KMS-11 (cell line): ENCODE measurements at regions not wholly inside any gene's neighbourhood (a gene's known extent, or its start where the extent isn't known, plus 50 kb on each side); places are given as distances from the start of the nearest gene placed in this dataset.

Experiments
- H2AFZ ChIP-seq: fragments of 200-600 bp; sonication (generic); 2 replicates; pipeline ENCODE4 v1.6.1; 2016; ENCODE audit warnings: antibody characterized with exemption, mixed run types, low read depth
- H3K27ac ChIP-seq: fragments of 200-600 bp; sonication (generic); 2 replicates; pipeline ENCODE4 v1.6.1; 2016; ENCODE audit warnings: mild to moderate bottlenecking, mixed run types
- H3K27me3 ChIP-seq: fragments of 200-600 bp; sonication (generic); 2 replicates; pipeline ENCODE4 v1.6.1; 2017; ENCODE audit warnings: mild to moderate bottlenecking, low read depth, mixed run types, moderate library complexity; ENCODE audit not compliant: insufficient read depth
- H3K36me3 ChIP-seq: fragments of 200-600 bp; sonication (generic); 2 replicates; pipeline ENCODE4 v1.6.1; 2017; ENCODE audit warnings: mild to moderate bottlenecking, mixed run types; ENCODE audit not compliant: insufficient read depth
- H3K4me1 ChIP-seq: fragments of 200-600 bp; sonication (generic); 2 replicates; pipeline ENCODE4 v1.6.1; 2016; ENCODE audit warnings: mild to moderate bottlenecking, low read depth, mixed run types; ENCODE audit not compliant: poor library complexity, severe bottlenecking
- H3K4me2 ChIP-seq: fragments of 200-600 bp; sonication (generic); 2 replicates; pipeline ENCODE4 v1.7.0; 2016; ENCODE audit warnings: mild to moderate bottlenecking, mixed run types
- H3K4me3 ChIP-seq: fragments of 200-600 bp; sonication (generic); IDR thresholded peaks from 2 replicates; pipeline ENCODE4 v1.6.1; 2017; ENCODE audit warnings: low read depth, low read length, mixed read lengths; ENCODE audit not compliant: insufficient read depth
- H3K79me2 ChIP-seq: fragments of 200-600 bp; sonication (generic); 2 replicates; pipeline ENCODE4 v1.6.1; 2016; ENCODE audit warnings: low read depth, mixed run types; ENCODE audit not compliant: insufficient read depth
- H3K9ac ChIP-seq: fragments of 200-600 bp; sonication (generic); 2 replicates; pipeline ENCODE4 v1.6.1; 2016; ENCODE audit warnings: mild to moderate bottlenecking, mixed run types
- H4K20me1 ChIP-seq: fragments of 200-600 bp; sonication (generic); 2 replicates; pipeline ENCODE4 v1.6.1; 2016; ENCODE audit warnings: mild to moderate bottlenecking, mixed run types; ENCODE audit not compliant: insufficient read depth
- CTCF ChIP-seq: fragments of 200-600 bp; sonication (generic); conservative IDR thresholded peaks from 2 replicates; pipeline ENCODE4 v1.6.1; 2017; ENCODE audit warnings: low read depth, mild to moderate bottlenecking, antibody characterized with exemption, low read length, moderate library complexity, mixed read lengths

- no peaks in the 10 kb centered on the region for H3K79me2 ChIP-seq
- peak overlapping the region; percentile 72 for H3K4me2 ChIP-seq
- no peak overlapping the region; the same call in 1 of the 2 replicates for H2AFZ ChIP-seq
- no peak overlapping the region for H3K4me3 ChIP-seq
- no peak for TF ChIP-seq CTCF
- peaks cover 29% of the 10 kb centered on the region for H3K4me1 ChIP-seq
- no peaks in the 10 kb centered on the region for H4K20me1 ChIP-seq
- H3K27ac ChIP-seq = peak overlapping the region; percentile 56
- no peak overlapping the region for H3K9ac ChIP-seq
- H3K36me3 ChIP-seq = no peaks in the 10 kb centered on the region
- no peaks in the 10 kb centered on the region for H3K27me3 ChIP-seq
Measured at GRCh38 chr5:23675456-23675855, 168.0 kb downstream of the PRDM9 start.

GRCh38 chr5:23677996-23678395 is 170.6 kb downstream of the PRDM9 start:
- Histone ChIP-seq H3K4me1 (peaks cover 29% of the 10 kb centered on the region), H3K27ac (no peak overlapping the region), H3K79me2 (no peaks in the 10 kb centered on the region), H3K9ac (no peak overlapping the region), H3K4me2 (no peak overlapping the region), H3K4me3 (no peak overlapping the region), H3K36me3 (no peaks in the 10 kb centered on the region), H3K27me3 (no peaks in the 10 kb centered on the region), H2AFZ (no peak overlapping the region), H4K20me1 (no peaks in the 10 kb centered on the region)
- TF ChIP-seq CTCF = no peak

- Histone ChIP-seq H4K20me1 (no peaks in the 10 kb centered on the region), H3K36me3 (no peaks in the 10 kb centered on the region), H3K4me2 (no peak overlapping the region), H3K4me3 (no peak overlapping the region), H3K27me3 (no peaks in the 10 kb centered on the region), H2AFZ (no peak overlapping the region), H3K79me2 (no peaks in the 10 kb centered on the region), H3K27ac (no peak overlapping the region), H3K9ac (no peak overlapping the region), H3K4me1 (peaks cover 6% of the 10 kb centered on the region)
- no peak for TF ChIP-seq CTCF
Measured at GRCh38 chr5:23684103-23684502, 176.7 kb downstream of the PRDM9 start.

GRCh38 chr5:23703940-23704855 is 196.8 kb downstream of the PRDM9 start:
- Histone ChIP-seq H4K20me1 (no peaks in the 10 kb centered on the region), H3K27me3 (no peaks in the 10 kb centered on the region), H3K4me2 (no peak overlapping the region), H3K4me1 (no peaks in the 10 kb centered on the region), H3K36me3 (no peaks in the 10 kb centered on the region), H3K79me2 (no peaks in the 10 kb centered on the region), H2AFZ (no peak overlapping the region), H3K4me3 (no peak overlapping the region), H3K27ac (no peak overlapping the region), H3K9ac (no peak overlapping the region)
- no peak for TF ChIP-seq CTCF
